Activated CD4-positive, alpha-beta T cell treated with anti-CD3 and anti-CD28 coated beads, Interleukin-2, amount 10 ng/mL, durations not matched to agents 24 days and 14 days (primary cell): ENCODE measurements at regions not wholly inside any gene's neighbourhood (a gene's known extent, or its start where the extent isn't known, plus 50 kb on each side); places are given as distances from the start of the nearest gene placed in this dataset.

ENCODE experiments used
- DNase-seq: peaks from one replicate; pipeline ENCODE4 v3.0.0; 2022
- H3K27ac Mint-ChIP-seq: one replicate; pipeline ENCODE4 v1.8.0; 2022; ENCODE audit warnings: mild to moderate bottlenecking, mixed read lengths
- H3K27me3 Mint-ChIP-seq: one replicate; pipeline ENCODE4 v1.8.0; 2022; ENCODE audit warnings: mixed read lengths
- H3K36me3 Mint-ChIP-seq: one replicate; pipeline ENCODE4 v1.8.0; 2022; ENCODE audit warnings: low read depth, mild to moderate bottlenecking, mixed read lengths
- H3K4me1 Mint-ChIP-seq: one replicate; pipeline ENCODE4 v1.8.0; 2021; ENCODE audit warnings: mixed read lengths
- H3K4me3 Mint-ChIP-seq: one replicate; pipeline ENCODE4 v1.8.0; 2022; ENCODE audit warnings: mild to moderate bottlenecking, moderate library complexity, mixed read lengths
- H3K9me3 Mint-ChIP-seq: one replicate; pipeline ENCODE4 v1.8.0; 2021; ENCODE audit warnings: mixed read lengths
- intact Hi-C: fragments of 100-400 bp; cut with micrococcal nuclease; formaldehyde crosslinking; loops from one replicate; pipeline ENCODE4 v1.15.1; 2023

DNA sequence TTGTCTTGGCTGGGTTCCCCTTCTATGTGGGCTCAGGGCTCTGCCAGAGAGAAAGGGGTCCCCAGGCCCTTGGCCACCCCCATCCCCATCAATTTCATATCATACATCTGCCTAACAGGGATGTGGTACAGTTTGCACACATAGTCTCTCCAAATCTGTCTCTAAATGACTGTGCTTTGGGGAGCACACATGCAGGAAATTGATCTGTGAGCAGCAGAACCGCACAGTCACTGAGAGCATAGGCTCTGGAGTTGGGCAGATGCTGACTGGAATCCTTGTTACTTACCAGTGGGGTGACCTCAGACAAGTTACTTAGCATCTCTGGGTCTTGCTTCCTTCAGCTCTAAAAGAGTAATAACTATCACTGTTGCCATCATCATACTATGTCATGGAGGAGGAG is 273.9 kb downstream of the ABHD5 start:
- intact Hi-C loops = no loop called here
- H3K9me3 Mint-ChIP-seq = no peaks in the 10 kb centered on the region
- H3K27me3 Mint-ChIP-seq = peaks cover 26% of the 10 kb centered on the region
- DNase-seq = no peak
- no peak overlapping the region for H3K27ac Mint-ChIP-seq
- H3K4me1 Mint-ChIP-seq = peaks cover 9% of the 10 kb centered on the region
- no peak overlapping the region for H3K4me3 Mint-ChIP-seq
- H3K36me3 Mint-ChIP-seq = no peaks in the 10 kb centered on the region

- peaks cover 27% of the 10 kb centered on the region for H3K27me3 Mint-ChIP-seq
- no peaks in the 10 kb centered on the region for H3K36me3 Mint-ChIP-seq
- intact Hi-C loops = no loop called here
- no peak overlapping the region for H3K27ac Mint-ChIP-seq
- no peaks in the 10 kb centered on the region for H3K9me3 Mint-ChIP-seq
- no peak overlapping the region for H3K4me3 Mint-ChIP-seq
- peaks cover 9% of the 10 kb centered on the region for H3K4me1 Mint-ChIP-seq
- DNase-seq = no peak
These were observed 274.9 kb downstream of the ABHD5 start for GRCh38 chr3:43965656-43966055.

DNA sequence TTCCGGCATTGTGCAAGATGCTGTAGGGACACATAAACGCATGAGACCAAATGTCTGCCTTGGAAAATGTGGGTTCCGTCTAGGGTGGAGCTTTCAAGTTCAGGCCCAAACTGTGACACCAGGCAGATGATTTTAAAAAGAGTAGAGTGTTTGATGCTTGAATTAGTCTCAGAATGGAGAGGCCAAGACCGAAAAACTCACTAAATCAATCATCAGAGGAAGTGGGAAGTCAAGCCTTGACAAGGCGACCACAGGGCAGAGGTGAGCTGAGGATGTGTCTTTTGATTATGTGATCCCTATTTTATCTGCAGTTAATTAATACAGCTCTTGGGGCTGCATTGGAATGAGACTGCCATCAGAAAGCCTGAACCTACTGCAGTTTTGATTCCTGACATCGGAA is 275.4 kb downstream of the ABHD5 start:
- H3K4me3 Mint-ChIP-seq = no peak overlapping the region
- no peak for DNase-seq
- H3K27ac Mint-ChIP-seq = no peak overlapping the region
- H3K27me3 Mint-ChIP-seq = peaks cover 27% of the 10 kb centered on the region
- no peaks in the 10 kb centered on the region for H3K9me3 Mint-ChIP-seq
- H3K4me1 Mint-ChIP-seq = peaks cover 9% of the 10 kb centered on the region
- intact Hi-C loops = no loop called here
- no peaks in the 10 kb centered on the region for H3K36me3 Mint-ChIP-seq

DNA sequence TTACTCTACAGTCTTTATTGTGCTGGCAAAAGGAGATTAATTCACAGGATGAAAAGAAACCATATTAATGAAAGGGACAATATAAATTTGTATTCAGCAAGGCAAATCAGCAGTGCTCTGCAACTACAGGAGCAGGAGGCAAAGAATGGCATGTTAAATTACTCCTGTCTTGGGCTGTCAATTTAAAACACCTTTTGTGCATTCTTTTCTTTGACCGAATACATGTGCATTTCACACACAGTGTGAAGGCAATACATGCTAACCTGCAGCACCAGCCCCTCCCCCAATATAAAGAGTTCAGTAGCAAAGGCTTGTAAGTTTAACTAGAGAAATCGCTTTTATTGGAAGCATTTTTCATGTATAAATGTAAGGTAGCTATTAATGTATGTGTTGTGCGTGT is 275.2 kb upstream of the TOPAZ1 start:
- no peak overlapping the region for H3K4me3 Mint-ChIP-seq
- H3K9me3 Mint-ChIP-seq = no peaks in the 10 kb centered on the region
- H3K27ac Mint-ChIP-seq = no peak overlapping the region
- intact Hi-C loops = no loop called here
- peaks cover 27% of the 10 kb centered on the region for H3K27me3 Mint-ChIP-seq
- H3K4me1 Mint-ChIP-seq = peaks cover 9% of the 10 kb centered on the region
- DNase-seq = no peak
- H3K36me3 Mint-ChIP-seq = no peaks in the 10 kb centered on the region

DNA sequence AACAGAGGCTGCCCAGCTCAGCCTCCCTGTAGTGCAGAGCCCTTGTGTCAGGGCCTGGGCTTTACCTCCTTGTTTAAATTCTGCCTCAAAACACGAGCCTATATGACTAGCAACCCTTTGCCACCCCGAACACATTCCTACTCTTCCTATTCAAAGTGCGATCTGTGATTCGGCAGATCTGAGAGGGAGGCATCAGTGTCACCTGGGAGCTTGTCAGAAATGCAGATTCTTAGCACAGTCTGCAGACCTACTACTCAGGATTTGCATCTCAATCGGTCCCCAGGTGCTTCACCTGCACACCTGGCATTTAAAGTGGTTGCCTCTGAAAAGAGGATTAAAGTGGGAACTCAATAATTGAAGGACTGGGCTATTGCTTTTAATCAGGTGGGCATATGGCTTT is 273.2 kb upstream of the TOPAZ1 start:
- no peak overlapping the region for H3K27ac Mint-ChIP-seq
- H3K27me3 Mint-ChIP-seq = peaks cover 27% of the 10 kb centered on the region
- no peak for DNase-seq
- peaks cover 9% of the 10 kb centered on the region for H3K4me1 Mint-ChIP-seq
- no peaks in the 10 kb centered on the region for H3K9me3 Mint-ChIP-seq
- H3K36me3 Mint-ChIP-seq = no peaks in the 10 kb centered on the region
- intact Hi-C loops = no loop called here
- no peak overlapping the region for H3K4me3 Mint-ChIP-seq

- H3K4me3 Mint-ChIP-seq = no peak overlapping the region
- no peak overlapping the region for H3K27ac Mint-ChIP-seq
- peaks cover 5% of the 10 kb centered on the region for H3K4me1 Mint-ChIP-seq
- no peaks in the 10 kb centered on the region for H3K36me3 Mint-ChIP-seq
- H3K27me3 Mint-ChIP-seq = peaks cover 24% of the 10 kb centered on the region
- no peaks in the 10 kb centered on the region for H3K9me3 Mint-ChIP-seq
- intact Hi-C loops = no loop called here
- no peak for DNase-seq
These were observed 271.7 kb upstream of the TOPAZ1 start for GRCh38 chr3:43969944-43970343.

GRCh38 chr3:43970351-43970750 is 271.3 kb upstream of the TOPAZ1 start:
- DNase-seq = no peak
- Mint-ChIP-seq H3K9me3 (no peaks in the 10 kb centered on the region), H3K27ac (no peak overlapping the region), H3K4me1 (peaks cover 3% of the 10 kb centered on the region), H3K4me3 (no peak overlapping the region), H3K36me3 (no peaks in the 10 kb centered on the region), H3K27me3 (peaks cover 22% of the 10 kb centered on the region)
- intact Hi-C loops = no loop called here

GRCh38 chr3:43970920-43971319 is 270.8 kb upstream of the TOPAZ1 start:
- H3K27me3 Mint-ChIP-seq = peaks cover 23% of the 10 kb centered on the region
- H3K9me3 Mint-ChIP-seq = no peaks in the 10 kb centered on the region
- no peak for DNase-seq
- H3K27ac Mint-ChIP-seq = no peak overlapping the region
- no peaks in the 10 kb centered on the region for H3K36me3 Mint-ChIP-seq
- H3K4me1 Mint-ChIP-seq = peaks cover 2% of the 10 kb centered on the region
- H3K4me3 Mint-ChIP-seq = no peak overlapping the region
- intact Hi-C loops = no loop called here

- Mint-ChIP-seq H3K27me3 (peaks cover 23% of the 10 kb centered on the region), H3K9me3 (no peaks in the 10 kb centered on the region), H3K27ac (no peak overlapping the region), H3K4me1 (no peaks in the 10 kb centered on the region), H3K4me3 (no peak overlapping the region), H3K36me3 (no peaks in the 10 kb centered on the region)
- DNase-seq = no peak
- intact Hi-C loops = no loop called here
These were observed 270.2 kb upstream of the TOPAZ1 start for GRCh38 chr3:43971486-43971885.

DNA sequence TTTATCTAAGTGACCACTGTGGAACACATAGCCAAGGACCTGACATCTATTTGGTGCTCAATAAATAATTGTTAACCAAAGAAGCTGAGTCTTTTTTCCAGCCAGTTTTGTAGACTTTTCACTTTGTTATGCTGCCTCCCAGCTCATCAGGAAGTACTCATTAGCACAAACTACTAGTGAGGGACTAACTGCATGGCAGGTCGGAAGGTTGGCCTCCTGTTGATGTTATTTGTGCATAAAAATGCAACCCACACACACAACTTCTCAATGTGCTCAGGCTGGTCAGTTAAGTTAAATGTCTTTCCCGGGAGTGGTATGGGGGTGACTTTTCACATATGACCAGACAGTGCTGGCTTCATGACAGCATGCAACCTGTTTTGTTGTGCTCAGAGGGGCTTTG is 263.0 kb upstream of the TOPAZ1 start:
- Mint-ChIP-seq H3K4me3 (no peak overlapping the region), H3K27ac (no peak overlapping the region), H3K4me1 (no peaks in the 10 kb centered on the region), H3K9me3 (no peaks in the 10 kb centered on the region), H3K36me3 (no peaks in the 10 kb centered on the region), H3K27me3 (peaks cover 32% of the 10 kb centered on the region)
- intact Hi-C loops = no loop called here
- no peak for DNase-seq

DNA sequence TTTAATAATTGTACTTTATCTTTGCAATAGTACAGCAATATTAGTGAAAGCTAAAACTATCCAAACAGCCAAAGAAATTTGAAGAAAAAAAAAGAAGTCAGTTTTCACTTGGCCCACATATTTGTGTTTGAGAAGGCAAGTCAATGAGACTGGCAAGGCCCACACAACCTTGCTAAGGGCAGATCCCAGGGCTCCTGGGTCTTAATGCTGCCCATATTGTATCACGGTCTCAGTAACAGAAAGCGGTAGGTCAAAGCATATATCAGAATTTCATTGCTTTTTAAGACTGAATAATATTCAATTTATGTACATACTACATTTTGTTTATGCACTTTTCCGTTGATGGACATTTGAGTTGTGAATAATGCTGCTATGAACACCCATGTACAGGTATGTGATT is 262.0 kb upstream of the TOPAZ1 start:
- Mint-ChIP-seq H3K27ac (no peak overlapping the region), H3K9me3 (no peaks in the 10 kb centered on the region), H3K27me3 (peaks cover 31% of the 10 kb centered on the region), H3K4me3 (no peak overlapping the region), H3K36me3 (no peaks in the 10 kb centered on the region), H3K4me1 (no peaks in the 10 kb centered on the region)
- DNase-seq = no peak
- intact Hi-C loops = no loop called here

DNA sequence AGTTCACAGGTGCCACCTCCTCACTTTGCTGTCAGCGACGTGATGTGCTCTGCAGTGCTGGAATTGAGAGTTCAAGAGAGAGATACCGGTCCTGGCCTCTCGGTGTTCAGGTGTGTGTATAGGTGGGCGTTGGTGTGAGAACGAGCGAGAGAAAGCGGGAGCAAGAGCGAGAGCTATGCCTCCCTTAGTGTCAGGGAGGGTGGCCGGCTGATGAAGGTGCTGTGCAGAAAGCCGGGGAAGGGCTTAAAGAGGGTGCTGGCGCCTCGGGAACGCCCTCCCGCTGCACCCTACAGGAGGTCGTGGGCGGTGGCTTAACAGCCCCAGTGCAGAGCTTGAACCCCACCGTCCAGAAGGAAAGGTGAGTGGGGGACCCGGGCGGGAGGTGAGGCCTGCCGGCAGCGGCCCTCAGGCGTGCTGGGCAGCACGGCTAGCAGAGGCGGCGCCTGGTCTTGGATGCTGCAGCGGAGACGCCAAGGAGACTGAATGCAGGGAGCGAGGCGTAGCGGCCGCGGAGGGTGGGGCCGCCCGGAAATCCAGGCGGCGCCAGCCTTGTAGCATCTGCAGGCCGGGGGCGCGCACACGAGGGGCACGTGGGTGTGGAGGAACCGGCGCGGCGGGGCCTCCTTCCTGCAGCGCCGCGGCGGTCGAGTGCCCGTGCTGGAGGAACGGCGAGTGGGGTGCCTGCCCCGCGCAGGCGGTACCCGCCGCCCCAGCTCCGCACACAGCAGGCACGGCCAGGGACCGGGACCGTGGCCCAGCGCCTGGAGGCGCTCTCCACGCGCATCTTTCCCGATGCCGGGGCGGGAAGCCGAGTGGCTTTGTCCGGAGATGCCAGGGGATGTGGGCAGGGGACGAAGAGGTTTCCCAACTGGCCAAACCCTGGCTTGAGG is 246.8 kb upstream of the TOPAZ1 start:
- Mint-ChIP-seq H3K27me3 (peaks cover 72% of the 10 kb centered on the region), H3K36me3 (peaks cover 2% of the 10 kb centered on the region), H3K4me1 (peaks cover 35% of the 10 kb centered on the region), H3K9me3 (no peaks in the 10 kb centered on the region), H3K4me3 (peak overlapping the region; percentile 82), H3K27ac (peak overlapping the region; percentile 45)
- intact Hi-C loops = loop anchor here (5.0 kb wide), 1 partner anchor 103 kb away; no protein-coding TSS in a partner anchor
- DNase-seq = peak; percentile 73

GRCh38 chr3:43995547-43996378 is 245.9 kb upstream of the TOPAZ1 start:
- Mint-ChIP-seq H3K36me3 (peaks cover 2% of the 10 kb centered on the region), H3K27ac (no peak overlapping the region), H3K9me3 (no peaks in the 10 kb centered on the region), H3K4me3 (peak overlapping the region; percentile 76), H3K4me1 (peaks cover 35% of the 10 kb centered on the region), H3K27me3 (peaks cover 78% of the 10 kb centered on the region)
- DNase-seq = peak; percentile 63
- intact Hi-C loops = loop anchor here (5.0 kb wide), 1 partner anchor 103 kb away; no protein-coding TSS in a partner anchor
